Panc1 (cell line): ENCODE measurements at regions not wholly inside any gene's neighbourhood (a gene's known extent, or its start where the extent isn't known, plus 50 kb on each side); places are given as distances from the start of the nearest gene placed in this dataset.
"Not testable (repeated sequence)": the region's sequence is repeated elsewhere in the genome, so short reads cannot be mapped to it uniquely, and the experiment has no call there.

Experiments used
- ATAC-seq: fragments of 200-7000 bp; cut with Tn5 transposase; 2 replicates; pipeline ENCODE4 v1.9.1; 2020; ENCODE audit warnings: mild to moderate bottlenecking, moderate library complexity
- BruUV-seq: library from RNA; stranded (reverse); fragments of 400-500 nt; replicated peaks from 2 replicates; lab custom pipeline; 2021; lab: Mats Ljungman, UMichigan
- CTCF ChIA-PET: fragments of 300-600 bp; sonication (Branson Sonifier 250); formaldehyde crosslinking; loops from one replicate; lab custom pipeline; 2022; ENCODE audit warnings: antibody characterized with exemption; lab: Charles Lee
- POLR2A ChIA-PET: fragments of 300-600 bp; sonication (Branson Sonifier 250); formaldehyde crosslinking; loops from one replicate; lab custom pipeline; 2022; ENCODE audit warnings: antibody characterized with exemption; lab: Charles Lee
- DNase-seq: peaks from one replicate; pipeline ENCODE4 v3.0.0-alpha.2; 2010; ENCODE audit warnings: low read depth, low spot score
- H3K27ac ChIP-seq: 2 replicates; pipeline ENCODE4 v1.5.1; 2011; ENCODE audit warnings: mild to moderate bottlenecking, low read length, inconsistent platforms
- H3K27me3 ChIP-seq: fragments of 200-500 bp; sonication (Bioruptor generic); 2 replicates; pipeline ENCODE4 v1.6.0; 2014; ENCODE audit warnings: low read length, inconsistent platforms; ENCODE audit not compliant: control insufficient read depth, insufficient read depth
- H3K36me3 ChIP-seq: fragments of 200-500 bp; sonication (Bioruptor generic); 2 replicates; pipeline ENCODE4 v1.5.1; 2014; ENCODE audit warnings: inconsistent platforms, mild to moderate bottlenecking, low read length, moderate library complexity; ENCODE audit not compliant: control insufficient read depth, insufficient read depth
- H3K4me1 ChIP-seq: 2 replicates; pipeline ENCODE4 v1.5.1; 2011; ENCODE audit warnings: inconsistent platforms, mild to moderate bottlenecking, low read length, moderate library complexity; ENCODE audit not compliant: control insufficient read depth, insufficient read depth
- H3K4me3 ChIP-seq, 2 experiments: 2 replicates each; pipeline ENCODE4 v1.5.1; 2011 to 2012; ENCODE audit warnings: low read depth in 2 of 2, low read length in 2 of 2, mild to moderate bottlenecking in 2 of 2, inconsistent platforms in 1 of 2, moderate library complexity in 1 of 2
- H3K9me3 ChIP-seq: fragments of 200-500 bp; sonication (Bioruptor generic); 2 replicates; pipeline ENCODE4 v1.5.1; 2014; ENCODE audit warnings: low read depth, mild to moderate bottlenecking, inconsistent platforms, low read length, moderate library complexity; ENCODE audit not compliant: control insufficient read depth, insufficient read depth
- POLR2AphosphoS5 ChIP-seq: IDR thresholded peaks from 2 replicates; pipeline ENCODE4 v1.6.1; 2012; ENCODE audit warnings: mild to moderate bottlenecking, low read depth, low read length, moderate library complexity
- SIN3A ChIP-seq: IDR thresholded peaks from 2 replicates; pipeline ENCODE4 v1.6.1; 2012; ENCODE audit warnings: low read depth, mild to moderate bottlenecking, low read length, moderate library complexity, borderline replicate concordance; ENCODE audit not compliant: insufficient read depth
- TCF7L2 ChIP-seq: IDR thresholded peaks from 2 replicates; pipeline ENCODE4 v1.6.1; 2011; ENCODE audit warnings: mild to moderate bottlenecking, low read depth, low read length, inconsistent platforms
- in situ Hi-C: cut with HindIII; loops from 2 replicates; pipeline ENCODE4 v1.10.0; 2016; ENCODE audit warnings: low sequenced_read_pairs, low pct_unique_long_range_greater_than_20kb
- intact Hi-C: fragments of 100-400 bp; cut with micrococcal nuclease; formaldehyde crosslinking; loops from one replicate; pipeline ENCODE4 v1.10.0; 2022; ENCODE audit not compliant: unreplicated experiment
- TF ChIP-seq, protein P1 (sequence below), 2 experiments: IDR thresholded peaks; 2 replicates each; pipeline ENCODE4 v1.6.1; 2011 to 2012; ENCODE audit warnings: low read depth in 2 of 2, control low read depth in 1 of 2, low read length in 1 of 2, mild to moderate bottlenecking in 1 of 2, moderate library complexity in 1 of 2; ENCODE audit not compliant: insufficient read depth in 1 of 2
- TF ChIP-seq, protein P2 (sequence below): fragments of 450-650 bp; IDR thresholded peaks from 2 replicates; pipeline ENCODE4 v1.5.1; 2017; ENCODE audit warnings: mild to moderate bottlenecking

DNA sequence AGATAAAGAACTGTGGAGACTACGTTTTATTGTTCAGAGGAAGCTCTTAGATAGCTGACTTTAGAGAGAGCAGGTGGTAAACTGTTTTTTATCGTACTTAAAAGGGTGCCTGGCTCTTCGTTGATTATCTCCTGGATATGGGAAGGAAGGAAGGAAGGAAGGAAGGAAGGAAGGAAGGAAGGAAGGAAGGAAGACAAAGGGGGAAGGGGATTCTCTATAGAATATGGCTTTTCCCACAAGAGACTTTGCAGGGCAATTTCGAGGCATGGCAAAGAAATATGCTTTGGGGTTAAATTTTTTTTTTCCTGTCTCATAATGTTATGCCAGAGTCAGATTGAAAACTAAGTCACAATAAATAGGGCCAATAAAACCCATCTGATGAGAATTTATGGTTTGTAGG, 271.9 kb upstream of the POU1F1 start:
- H3K4me1 ChIP-seq, result no peaks in the 10 kb centered on the region
- no peaks in the 10 kb centered on the region for H3K9me3 ChIP-seq
- no TSS peak for BruUV-seq
- intact Hi-C loops (no loop called here), in situ Hi-C loops (no loop called here)
- ChIA-PET POLR2A (no interaction called here), CTCF (interaction anchor here (0.6 kb wide), 1 partner anchor 36 kb away, joined by 4 read pairs; no protein-coding TSS in a partner anchor)
- H3K4me3 ChIP-seq, result no peak overlapping the region
- no peak overlapping the region for H3K27ac ChIP-seq
- TF ChIP-seq, protein P1, sequence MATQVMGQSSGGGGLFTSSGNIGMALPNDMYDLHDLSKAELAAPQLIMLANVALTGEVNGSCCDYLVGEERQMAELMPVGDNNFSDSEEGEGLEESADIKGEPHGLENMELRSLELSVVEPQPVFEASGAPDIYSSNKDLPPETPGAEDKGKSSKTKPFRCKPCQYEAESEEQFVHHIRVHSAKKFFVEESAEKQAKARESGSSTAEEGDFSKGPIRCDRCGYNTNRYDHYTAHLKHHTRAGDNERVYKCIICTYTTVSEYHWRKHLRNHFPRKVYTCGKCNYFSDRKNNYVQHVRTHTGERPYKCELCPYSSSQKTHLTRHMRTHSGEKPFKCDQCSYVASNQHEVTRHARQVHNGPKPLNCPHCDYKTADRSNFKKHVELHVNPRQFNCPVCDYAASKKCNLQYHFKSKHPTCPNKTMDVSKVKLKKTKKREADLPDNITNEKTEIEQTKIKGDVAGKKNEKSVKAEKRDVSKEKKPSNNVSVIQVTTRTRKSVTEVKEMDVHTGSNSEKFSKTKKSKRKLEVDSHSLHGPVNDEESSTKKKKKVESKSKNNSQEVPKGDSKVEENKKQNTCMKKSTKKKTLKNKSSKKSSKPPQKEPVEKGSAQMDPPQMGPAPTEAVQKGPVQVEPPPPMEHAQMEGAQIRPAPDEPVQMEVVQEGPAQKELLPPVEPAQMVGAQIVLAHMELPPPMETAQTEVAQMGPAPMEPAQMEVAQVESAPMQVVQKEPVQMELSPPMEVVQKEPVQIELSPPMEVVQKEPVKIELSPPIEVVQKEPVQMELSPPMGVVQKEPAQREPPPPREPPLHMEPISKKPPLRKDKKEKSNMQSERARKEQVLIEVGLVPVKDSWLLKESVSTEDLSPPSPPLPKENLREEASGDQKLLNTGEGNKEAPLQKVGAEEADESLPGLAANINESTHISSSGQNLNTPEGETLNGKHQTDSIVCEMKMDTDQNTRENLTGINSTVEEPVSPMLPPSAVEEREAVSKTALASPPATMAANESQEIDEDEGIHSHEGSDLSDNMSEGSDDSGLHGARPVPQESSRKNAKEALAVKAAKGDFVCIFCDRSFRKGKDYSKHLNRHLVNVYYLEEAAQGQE (IDR thresholded peaks at IDR 0.05; ENCODE audit: insufficient read depth in 1 of 2, low read depth in 2 of 2, low read length in 1 of 2), result no peak
- TF ChIP-seq TCF7L2 (no peak), POLR2AphosphoS5 (no peak), SIN3A (no peak)
- TF ChIP-seq, protein P2, sequence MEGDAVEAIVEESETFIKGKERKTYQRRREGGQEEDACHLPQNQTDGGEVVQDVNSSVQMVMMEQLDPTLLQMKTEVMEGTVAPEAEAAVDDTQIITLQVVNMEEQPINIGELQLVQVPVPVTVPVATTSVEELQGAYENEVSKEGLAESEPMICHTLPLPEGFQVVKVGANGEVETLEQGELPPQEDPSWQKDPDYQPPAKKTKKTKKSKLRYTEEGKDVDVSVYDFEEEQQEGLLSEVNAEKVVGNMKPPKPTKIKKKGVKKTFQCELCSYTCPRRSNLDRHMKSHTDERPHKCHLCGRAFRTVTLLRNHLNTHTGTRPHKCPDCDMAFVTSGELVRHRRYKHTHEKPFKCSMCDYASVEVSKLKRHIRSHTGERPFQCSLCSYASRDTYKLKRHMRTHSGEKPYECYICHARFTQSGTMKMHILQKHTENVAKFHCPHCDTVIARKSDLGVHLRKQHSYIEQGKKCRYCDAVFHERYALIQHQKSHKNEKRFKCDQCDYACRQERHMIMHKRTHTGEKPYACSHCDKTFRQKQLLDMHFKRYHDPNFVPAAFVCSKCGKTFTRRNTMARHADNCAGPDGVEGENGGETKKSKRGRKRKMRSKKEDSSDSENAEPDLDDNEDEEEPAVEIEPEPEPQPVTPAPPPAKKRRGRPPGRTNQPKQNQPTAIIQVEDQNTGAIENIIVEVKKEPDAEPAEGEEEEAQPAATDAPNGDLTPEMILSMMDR, result no peak
- ATAC-seq (no peak), DNase-seq (no peak)
- no peaks in the 10 kb centered on the region for H3K36me3 ChIP-seq
- no peaks in the 10 kb centered on the region for H3K27me3 ChIP-seq

DNA sequence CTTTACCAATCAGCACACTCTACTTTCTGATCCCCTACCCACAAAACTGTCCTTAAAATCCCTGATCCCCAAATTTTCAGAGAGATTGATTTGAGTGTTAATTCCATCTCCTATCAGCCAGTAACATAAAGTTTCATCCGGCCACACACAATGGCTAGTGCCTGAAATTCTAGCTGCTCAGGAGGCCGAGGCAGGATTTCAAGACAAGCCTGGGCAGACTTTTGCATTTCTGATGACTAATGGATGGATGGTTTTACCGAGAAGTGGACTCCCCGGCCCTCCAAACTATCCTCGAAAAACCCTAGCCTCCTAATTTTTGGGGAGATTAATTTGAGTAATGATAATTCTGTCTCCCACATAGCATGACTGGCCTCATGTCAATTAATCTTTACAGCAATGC, 269.8 kb upstream of the POU1F1 start:
- intact Hi-C loops, result no loop called here
- CTCF ChIA-PET, result no interaction called here

DNA sequence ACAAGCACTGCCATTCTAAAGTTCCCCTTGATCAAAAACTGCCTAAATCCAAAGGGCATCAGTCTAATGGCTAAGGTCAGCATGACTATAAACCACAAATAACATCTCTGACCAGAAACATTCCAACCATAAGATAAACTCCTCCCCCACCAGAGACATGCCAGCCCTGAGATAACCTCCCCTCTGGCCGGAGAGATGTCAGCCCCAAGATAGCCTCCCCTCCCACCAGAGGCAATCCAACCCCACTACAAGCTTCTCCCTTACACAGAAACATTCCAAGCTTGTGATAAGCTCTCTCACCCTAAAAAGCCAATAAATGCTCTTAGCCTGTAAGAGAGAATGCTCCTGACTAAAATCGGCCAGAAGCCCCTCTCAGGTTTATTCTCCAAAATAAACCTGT, 267.0 kb upstream of the POU1F1 start:
- CTCF ChIA-PET, POLR2A ChIA-PET: not testable (repeated sequence)

More for the DNA sequence above, 269.8 kb upstream of the POU1F1 start:
- TF ChIP-seq, protein P1 (IDR thresholded peaks at IDR 0.05; ENCODE audit: insufficient read depth in 1 of 2, low read depth in 2 of 2, low read length in 1 of 2), result no peak
- TF ChIP-seq, protein P2, result no peak
- TF ChIP-seq TCF7L2 (no peak), SIN3A (no peak), POLR2AphosphoS5 (no peak)
- no peaks in the 10 kb centered on the region for H3K36me3 ChIP-seq
- ATAC-seq (no peak), DNase-seq (no peak)
- H3K9me3 ChIP-seq, result no peaks in the 10 kb centered on the region
- in situ Hi-C loops, result no loop called here
- H3K27me3 ChIP-seq, result no peaks in the 10 kb centered on the region
- POLR2A ChIA-PET, result no interaction called here
- BruUV-seq, result no TSS peak
- H3K4me3 ChIP-seq, result no peak overlapping the region
- no peaks in the 10 kb centered on the region for H3K4me1 ChIP-seq
- no peak overlapping the region for H3K27ac ChIP-seq

More for the DNA sequence above, 267.0 kb upstream of the POU1F1 start:
- ATAC-seq, intact Hi-C loops, H3K27me3 ChIP-seq, H3K9me3 ChIP-seq, H3K4me1 ChIP-seq, DNase-seq, BruUV-seq, H3K27ac ChIP-seq, H3K4me3 ChIP-seq, in situ Hi-C loops, H3K36me3 ChIP-seq: not testable (repeated sequence)
